ENCODE measurements at regions not wholly inside any gene's neighbourhood (a gene's known extent, or its start where the extent isn't known, plus 50 kb on each side); places are given as distances from the start of the nearest gene placed in this dataset.
A peak's percentile ranks its signal among the peaks of the same experiment; 100 is the strongest.

GRCh38 chr12:131608740-131609690 is 101.9 kb upstream of the SFSWAP start:
- H3K4me2 ChIP-seq = no peak overlapping the region
- peaks cover 30% of the 10 kb centered on the region for H3K4me1 Mint-ChIP-seq
- H2AFZ ChIP-seq (replicated peaks) = no peak overlapping the region
- H3K4me3 Mint-ChIP-seq = no peak overlapping the region
- peaks cover 6% of the 10 kb centered on the region for H3F3A ChIP-seq (ENCODE audit: low read depth)
- H3K4me3 ChIP-seq = no peak overlapping the region
- no peaks in the 10 kb centered on the region for H3K36me3 ChIP-seq
- H3K9me3 Mint-ChIP-seq = no peaks in the 10 kb centered on the region
- no peaks in the 10 kb centered on the region for H3K36me3 Mint-ChIP-seq
- no peaks in the 10 kb centered on the region for H3K9me3 ChIP-seq (ENCODE audit: low read depth)
- H3K27me3 Mint-ChIP-seq (ENCODE audit: insufficient read depth, low read depth) = peaks cover 9% of the 10 kb centered on the region
- peaks cover 13% of the 10 kb centered on the region for H3K4me1 ChIP-seq
- H3K9ac ChIP-seq = no peak overlapping the region
- TF ChIP-seq EZH2 (IDR thresholded peaks at IDR 0.05) (no peak), EZH2phosphoT487 (IDR thresholded peaks at IDR 0.05) (no peak), CTCF (IDR thresholded peaks at IDR 0.05) (peak; percentile 81)
- no peaks in the 10 kb centered on the region for H4K20me1 ChIP-seq (ENCODE audit: low read depth)
- no peaks in the 10 kb centered on the region for H3K27me3 ChIP-seq
- H3K27ac Mint-ChIP-seq = peak overlapping the region; percentile 17
- DNase-seq (ENCODE audit: low spot score) = peak; percentile 71
- no peaks in the 10 kb centered on the region for H3K79me2 ChIP-seq (ENCODE audit: low read depth)
- H3K27ac ChIP-seq = no peak overlapping the region

- no peak overlapping the region for H3K4me3 Mint-ChIP-seq
- no peak for TF ChIP-seq EZH2 (IDR thresholded peaks at IDR 0.05)
- H3K9me3 ChIP-seq (ENCODE audit: low read depth) = no peaks in the 10 kb centered on the region
- no peaks in the 10 kb centered on the region for H4K20me1 ChIP-seq (ENCODE audit: low read depth)
- H3F3A ChIP-seq (ENCODE audit: low read depth) = no peaks in the 10 kb centered on the region
- peaks cover 23% of the 10 kb centered on the region for H3K4me1 Mint-ChIP-seq
- H3K36me3 ChIP-seq = no peaks in the 10 kb centered on the region
- no peaks in the 10 kb centered on the region for H3K36me3 Mint-ChIP-seq
- no peak for DNase-seq (ENCODE audit: low spot score)
- H3K79me2 ChIP-seq (ENCODE audit: low read depth) = no peaks in the 10 kb centered on the region
- H3K27ac Mint-ChIP-seq = peak overlapping the region; percentile 17
- H3K4me3 ChIP-seq = no peak overlapping the region
- H3K27ac ChIP-seq = no peak overlapping the region
- no peaks in the 10 kb centered on the region for H3K9me3 Mint-ChIP-seq
- H3K4me1 ChIP-seq = peaks cover 6% of the 10 kb centered on the region
- H3K4me2 ChIP-seq = no peak overlapping the region
- H2AFZ ChIP-seq (replicated peaks) = no peak overlapping the region
- no peaks in the 10 kb centered on the region for H3K27me3 ChIP-seq
- H3K9ac ChIP-seq = no peak overlapping the region
- H3K27me3 Mint-ChIP-seq (ENCODE audit: insufficient read depth, low read depth) = peaks cover 10% of the 10 kb centered on the region
These were observed 101.1 kb upstream of the SFSWAP start for GRCh38 chr12:131609762-131610161.

- Mint-ChIP-seq H3K9me3 (no peaks in the 10 kb centered on the region), H3K27me3 (ENCODE audit: insufficient read depth, low read depth) (peaks cover 10% of the 10 kb centered on the region), H3K36me3 (no peaks in the 10 kb centered on the region), H3K4me3 (no peak overlapping the region), H3K4me1 (peaks cover 22% of the 10 kb centered on the region), H3K27ac (no peak overlapping the region)
- Histone ChIP-seq H3K9ac (no peak overlapping the region), H3K27me3 (no peaks in the 10 kb centered on the region), H3K9me3 (ENCODE audit: low read depth) (no peaks in the 10 kb centered on the region), H3K36me3 (no peaks in the 10 kb centered on the region), H3K79me2 (ENCODE audit: low read depth) (no peaks in the 10 kb centered on the region), H3K4me2 (no peak overlapping the region), H3F3A (ENCODE audit: low read depth) (no peaks in the 10 kb centered on the region), H2AFZ (replicated peaks) (no peak overlapping the region), H3K27ac (no peak overlapping the region), H4K20me1 (ENCODE audit: low read depth) (no peaks in the 10 kb centered on the region), H3K4me3 (no peak overlapping the region), H3K4me1 (peaks cover 3% of the 10 kb centered on the region)
- TF ChIP-seq EZH2 (IDR thresholded peaks at IDR 0.05) = no peak
- no peak for TF ChIP-seq CTCF (IDR thresholded peaks at IDR 0.05)
- TF ChIP-seq EZH2phosphoT487 (IDR thresholded peaks at IDR 0.05) = no peak
- no peak for DNase-seq (ENCODE audit: low spot score)
These were observed 100.7 kb upstream of the SFSWAP start for GRCh38 chr12:131610181-131610580.

GRCh38 chr12:131610891-131611290 is 100.0 kb upstream of the SFSWAP start:
- Mint-ChIP-seq H3K9me3 (no peaks in the 10 kb centered on the region), H3K27me3 (ENCODE audit: insufficient read depth, low read depth) (peaks cover 10% of the 10 kb centered on the region), H3K27ac (no peak overlapping the region), H3K36me3 (no peaks in the 10 kb centered on the region), H3K4me3 (no peak overlapping the region), H3K4me1 (peaks cover 16% of the 10 kb centered on the region)
- TF ChIP-seq EZH2phosphoT487 (IDR thresholded peaks at IDR 0.05) (no peak), CTCF (IDR thresholded peaks at IDR 0.05) (no peak), EZH2 (IDR thresholded peaks at IDR 0.05) (no peak)
- no peak for DNase-seq (ENCODE audit: low spot score)
- no peak overlapping the region for H2AFZ ChIP-seq (replicated peaks)
- H3K27me3 ChIP-seq = no peaks in the 10 kb centered on the region
- H3K4me1 ChIP-seq = peaks cover 3% of the 10 kb centered on the region
- no peaks in the 10 kb centered on the region for H3K36me3 ChIP-seq
- H3K27ac ChIP-seq = no peak overlapping the region
- no peaks in the 10 kb centered on the region for H3K9me3 ChIP-seq (ENCODE audit: low read depth)
- H4K20me1 ChIP-seq (ENCODE audit: low read depth) = no peaks in the 10 kb centered on the region
- H3K4me2 ChIP-seq = no peak overlapping the region
- no peak overlapping the region for H3K4me3 ChIP-seq
- no peaks in the 10 kb centered on the region for H3K79me2 ChIP-seq (ENCODE audit: low read depth)
- H3K9ac ChIP-seq = no peak overlapping the region
- no peaks in the 10 kb centered on the region for H3F3A ChIP-seq (ENCODE audit: low read depth)
